Spleen (tissue), 7 donors: ENCODE measurements at regions not wholly inside any gene's neighbourhood (a gene's known extent, or its start where the extent isn't known, plus 50 kb on each side); places are given as distances from the start of the nearest gene placed in this dataset.

Experiments
- CTCF ChIP-seq, 11 experiments: fragments of 200-600 bp in 7 of 11; fragments of 450-650 bp in 4 of 11; sonication (generic) in 4 of 11; IDR thresholded peaks in 8 of 11; conservative IDR thresholded peaks in 3 of 11; 1 replicate in 7 of 11; 2 replicates in 4 of 11; pipeline versions ENCODE4 v1.4.0 to v1.8.0; 2016 to 2021; ENCODE audit warnings: antibody characterized with exemption in 11 of 11, inconsistent platforms in 4 of 11, mild to moderate bottlenecking in 1 of 11
- POLR2A ChIP-seq, 3 donors: fragments of 450-650 bp; IDR thresholded peaks; one replicate each; pipeline ENCODE4 v1.5.1; 2017; ENCODE audit warnings: antibody characterized with exemption in 3 of 3, mild to moderate bottlenecking in 1 of 3
- donor health status: DM: no; HTN: no; CAD: no; lungs with moderate emphysema.
- donor health status: DM: no; HTN: no; CAD: no.
- donor health status: DM: no; HTN: no; CAD: no.

DNA sequence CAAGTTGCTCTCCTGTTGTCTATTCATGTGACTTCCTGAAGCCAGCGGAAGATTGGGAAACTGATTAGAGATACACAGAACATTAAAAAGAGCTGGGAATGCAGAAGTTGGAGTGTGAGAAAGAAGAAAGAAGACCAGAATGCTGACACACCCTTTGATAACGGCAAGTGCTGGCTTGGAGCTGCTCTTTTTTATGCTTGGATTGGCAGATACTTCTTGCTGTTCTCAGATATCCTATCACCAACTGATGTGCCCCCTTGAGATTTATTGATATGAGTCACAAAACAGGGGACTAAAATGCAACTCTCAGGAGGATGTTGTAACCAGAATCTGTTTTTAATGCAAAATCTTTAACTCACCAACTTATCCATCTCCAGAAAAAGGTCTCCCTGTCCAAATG lies 56.0 kb upstream of the ASTN2 start:
- TF ChIP-seq CTCF (IDR thresholded peaks at IDR 0.05 in 8 of 11, conservative IDR thresholded peaks at IDR 0.05 in 3 of 11) (no peak), POLR2A (IDR thresholded peaks at IDR 0.05) (no peak)
